ENCODE measurements at regions not wholly inside any gene's neighbourhood (a gene's known extent, or its start where the extent isn't known, plus 50 kb on each side); places are given as distances from the start of the nearest gene placed in this dataset.

DNA sequence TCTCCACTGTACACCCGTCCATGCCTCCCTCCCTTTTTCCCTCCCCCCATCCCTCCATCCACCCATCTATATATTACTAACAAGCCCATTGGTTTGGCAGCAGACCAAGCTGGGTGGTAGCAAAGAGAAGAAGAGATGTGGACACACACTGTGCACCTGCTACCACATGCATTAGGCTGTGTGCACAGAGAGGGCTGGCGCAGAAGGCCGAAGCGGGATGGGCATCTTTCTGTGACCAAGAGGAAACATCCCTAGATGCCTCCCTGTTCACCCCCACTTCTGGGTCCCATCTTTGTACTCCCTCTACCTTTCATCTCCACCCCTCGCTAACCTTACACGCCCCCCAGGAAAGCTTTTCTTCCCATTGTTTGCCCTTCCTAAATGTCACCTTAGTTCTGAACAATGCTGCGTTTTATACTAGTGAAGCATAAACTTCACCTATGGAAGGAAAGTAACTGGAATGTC lies 64.9 kb upstream of the AFDN start:
- ATAC-seq, result no peak
- Histone ChIP-seq H3K36me3 (ENCODE audit: insufficient read depth) (no peaks in the 10 kb centered on the region), H3K9me2 (ENCODE audit: insufficient read depth) (no peaks in the 10 kb centered on the region), H3K27me3 (ENCODE audit: insufficient read depth) (no peaks in the 10 kb centered on the region), H4K20me1 (replicated peaks; ENCODE audit: insufficient read depth) (no peaks in the 10 kb centered on the region), H3K27ac (ENCODE audit: low read depth) (no peak overlapping the region), H3K4me1 (ENCODE audit: insufficient read depth) (no peaks in the 10 kb centered on the region), H3K4me2 (no peak overlapping the region), H3K4me3 (no peak overlapping the region), H3K79me2 (replicated peaks; ENCODE audit: insufficient read depth) (no peaks in the 10 kb centered on the region), H3F3A (replicated peaks; ENCODE audit: low read depth) (no peaks in the 10 kb centered on the region), H2AFZ (no peak overlapping the region)
- peaks cover 2% of the 10 kb centered on the region; the same call in 1 of the 3 replicates for H3K4me1 Mint-ChIP-seq
- H3K27ac Mint-ChIP-seq, result no peak overlapping the region
- DNase-seq (ENCODE audit: low spot score), result no peak
- no peaks in the 10 kb centered on the region for H3K36me3 Mint-ChIP-seq (ENCODE audit: low read depth)
- H3K27me3 Mint-ChIP-seq (ENCODE audit: insufficient read depth, low read depth, poor library complexity), result peaks cover 9% of the 10 kb centered on the region
- H3K4me3 Mint-ChIP-seq, result no peak overlapping the region
- H3K9me3 Mint-ChIP-seq, result no peaks in the 10 kb centered on the region
- TF ChIP-seq NANOG (IDR thresholded peaks at IDR 0.05; ENCODE audit: borderline replicate concordance) (no peak), ZNF114 (CRISPR knock-in tag; IDR thresholded peaks at IDR 0.05) (no peak), JUNB (IDR thresholded peaks at IDR 0.05; ENCODE audit: unreplicated experiment) (no peak), ZNF331 (CRISPR knock-in tag; IDR thresholded peaks at IDR 0.05; ENCODE audit: low read depth) (no peak), STAT1 (IDR thresholded peaks at IDR 0.05; ENCODE audit: unreplicated experiment) (no peak), EZH2 (IDR thresholded peaks at IDR 0.05; ENCODE audit: low read depth, unreplicated experiment) (no peak), POLR2AphosphoS5 (IDR thresholded peaks at IDR 0.05; ENCODE audit: low read depth) (no peak), EZH2phosphoT487 (IDR thresholded peaks at IDR 0.05; ENCODE audit: unreplicated experiment) (no peak), CREB1 (CRISPR knock-in tag; IDR thresholded peaks at IDR 0.05; ENCODE audit: low read depth) (no peak)
- TF ChIP-seq, protein P1, sequence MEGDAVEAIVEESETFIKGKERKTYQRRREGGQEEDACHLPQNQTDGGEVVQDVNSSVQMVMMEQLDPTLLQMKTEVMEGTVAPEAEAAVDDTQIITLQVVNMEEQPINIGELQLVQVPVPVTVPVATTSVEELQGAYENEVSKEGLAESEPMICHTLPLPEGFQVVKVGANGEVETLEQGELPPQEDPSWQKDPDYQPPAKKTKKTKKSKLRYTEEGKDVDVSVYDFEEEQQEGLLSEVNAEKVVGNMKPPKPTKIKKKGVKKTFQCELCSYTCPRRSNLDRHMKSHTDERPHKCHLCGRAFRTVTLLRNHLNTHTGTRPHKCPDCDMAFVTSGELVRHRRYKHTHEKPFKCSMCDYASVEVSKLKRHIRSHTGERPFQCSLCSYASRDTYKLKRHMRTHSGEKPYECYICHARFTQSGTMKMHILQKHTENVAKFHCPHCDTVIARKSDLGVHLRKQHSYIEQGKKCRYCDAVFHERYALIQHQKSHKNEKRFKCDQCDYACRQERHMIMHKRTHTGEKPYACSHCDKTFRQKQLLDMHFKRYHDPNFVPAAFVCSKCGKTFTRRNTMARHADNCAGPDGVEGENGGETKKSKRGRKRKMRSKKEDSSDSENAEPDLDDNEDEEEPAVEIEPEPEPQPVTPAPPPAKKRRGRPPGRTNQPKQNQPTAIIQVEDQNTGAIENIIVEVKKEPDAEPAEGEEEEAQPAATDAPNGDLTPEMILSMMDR (conservative IDR thresholded peaks at IDR 0.05; ENCODE audit: low read depth in 2 of 2), result no peak
- TF ChIP-seq, protein P2, sequence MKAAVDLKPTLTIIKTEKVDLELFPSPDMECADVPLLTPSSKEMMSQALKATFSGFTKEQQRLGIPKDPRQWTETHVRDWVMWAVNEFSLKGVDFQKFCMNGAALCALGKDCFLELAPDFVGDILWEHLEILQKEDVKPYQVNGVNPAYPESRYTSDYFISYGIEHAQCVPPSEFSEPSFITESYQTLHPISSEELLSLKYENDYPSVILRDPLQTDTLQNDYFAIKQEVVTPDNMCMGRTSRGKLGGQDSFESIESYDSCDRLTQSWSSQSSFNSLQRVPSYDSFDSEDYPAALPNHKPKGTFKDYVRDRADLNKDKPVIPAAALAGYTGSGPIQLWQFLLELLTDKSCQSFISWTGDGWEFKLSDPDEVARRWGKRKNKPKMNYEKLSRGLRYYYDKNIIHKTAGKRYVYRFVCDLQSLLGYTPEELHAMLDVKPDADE (IDR thresholded peaks at IDR 0.05), result no peak
- TF ChIP-seq, protein P3, sequence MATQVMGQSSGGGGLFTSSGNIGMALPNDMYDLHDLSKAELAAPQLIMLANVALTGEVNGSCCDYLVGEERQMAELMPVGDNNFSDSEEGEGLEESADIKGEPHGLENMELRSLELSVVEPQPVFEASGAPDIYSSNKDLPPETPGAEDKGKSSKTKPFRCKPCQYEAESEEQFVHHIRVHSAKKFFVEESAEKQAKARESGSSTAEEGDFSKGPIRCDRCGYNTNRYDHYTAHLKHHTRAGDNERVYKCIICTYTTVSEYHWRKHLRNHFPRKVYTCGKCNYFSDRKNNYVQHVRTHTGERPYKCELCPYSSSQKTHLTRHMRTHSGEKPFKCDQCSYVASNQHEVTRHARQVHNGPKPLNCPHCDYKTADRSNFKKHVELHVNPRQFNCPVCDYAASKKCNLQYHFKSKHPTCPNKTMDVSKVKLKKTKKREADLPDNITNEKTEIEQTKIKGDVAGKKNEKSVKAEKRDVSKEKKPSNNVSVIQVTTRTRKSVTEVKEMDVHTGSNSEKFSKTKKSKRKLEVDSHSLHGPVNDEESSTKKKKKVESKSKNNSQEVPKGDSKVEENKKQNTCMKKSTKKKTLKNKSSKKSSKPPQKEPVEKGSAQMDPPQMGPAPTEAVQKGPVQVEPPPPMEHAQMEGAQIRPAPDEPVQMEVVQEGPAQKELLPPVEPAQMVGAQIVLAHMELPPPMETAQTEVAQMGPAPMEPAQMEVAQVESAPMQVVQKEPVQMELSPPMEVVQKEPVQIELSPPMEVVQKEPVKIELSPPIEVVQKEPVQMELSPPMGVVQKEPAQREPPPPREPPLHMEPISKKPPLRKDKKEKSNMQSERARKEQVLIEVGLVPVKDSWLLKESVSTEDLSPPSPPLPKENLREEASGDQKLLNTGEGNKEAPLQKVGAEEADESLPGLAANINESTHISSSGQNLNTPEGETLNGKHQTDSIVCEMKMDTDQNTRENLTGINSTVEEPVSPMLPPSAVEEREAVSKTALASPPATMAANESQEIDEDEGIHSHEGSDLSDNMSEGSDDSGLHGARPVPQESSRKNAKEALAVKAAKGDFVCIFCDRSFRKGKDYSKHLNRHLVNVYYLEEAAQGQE (IDR thresholded peaks at IDR 0.05; ENCODE audit: unreplicated experiment), result no peak
- TF ChIP-seq, protein P4, sequence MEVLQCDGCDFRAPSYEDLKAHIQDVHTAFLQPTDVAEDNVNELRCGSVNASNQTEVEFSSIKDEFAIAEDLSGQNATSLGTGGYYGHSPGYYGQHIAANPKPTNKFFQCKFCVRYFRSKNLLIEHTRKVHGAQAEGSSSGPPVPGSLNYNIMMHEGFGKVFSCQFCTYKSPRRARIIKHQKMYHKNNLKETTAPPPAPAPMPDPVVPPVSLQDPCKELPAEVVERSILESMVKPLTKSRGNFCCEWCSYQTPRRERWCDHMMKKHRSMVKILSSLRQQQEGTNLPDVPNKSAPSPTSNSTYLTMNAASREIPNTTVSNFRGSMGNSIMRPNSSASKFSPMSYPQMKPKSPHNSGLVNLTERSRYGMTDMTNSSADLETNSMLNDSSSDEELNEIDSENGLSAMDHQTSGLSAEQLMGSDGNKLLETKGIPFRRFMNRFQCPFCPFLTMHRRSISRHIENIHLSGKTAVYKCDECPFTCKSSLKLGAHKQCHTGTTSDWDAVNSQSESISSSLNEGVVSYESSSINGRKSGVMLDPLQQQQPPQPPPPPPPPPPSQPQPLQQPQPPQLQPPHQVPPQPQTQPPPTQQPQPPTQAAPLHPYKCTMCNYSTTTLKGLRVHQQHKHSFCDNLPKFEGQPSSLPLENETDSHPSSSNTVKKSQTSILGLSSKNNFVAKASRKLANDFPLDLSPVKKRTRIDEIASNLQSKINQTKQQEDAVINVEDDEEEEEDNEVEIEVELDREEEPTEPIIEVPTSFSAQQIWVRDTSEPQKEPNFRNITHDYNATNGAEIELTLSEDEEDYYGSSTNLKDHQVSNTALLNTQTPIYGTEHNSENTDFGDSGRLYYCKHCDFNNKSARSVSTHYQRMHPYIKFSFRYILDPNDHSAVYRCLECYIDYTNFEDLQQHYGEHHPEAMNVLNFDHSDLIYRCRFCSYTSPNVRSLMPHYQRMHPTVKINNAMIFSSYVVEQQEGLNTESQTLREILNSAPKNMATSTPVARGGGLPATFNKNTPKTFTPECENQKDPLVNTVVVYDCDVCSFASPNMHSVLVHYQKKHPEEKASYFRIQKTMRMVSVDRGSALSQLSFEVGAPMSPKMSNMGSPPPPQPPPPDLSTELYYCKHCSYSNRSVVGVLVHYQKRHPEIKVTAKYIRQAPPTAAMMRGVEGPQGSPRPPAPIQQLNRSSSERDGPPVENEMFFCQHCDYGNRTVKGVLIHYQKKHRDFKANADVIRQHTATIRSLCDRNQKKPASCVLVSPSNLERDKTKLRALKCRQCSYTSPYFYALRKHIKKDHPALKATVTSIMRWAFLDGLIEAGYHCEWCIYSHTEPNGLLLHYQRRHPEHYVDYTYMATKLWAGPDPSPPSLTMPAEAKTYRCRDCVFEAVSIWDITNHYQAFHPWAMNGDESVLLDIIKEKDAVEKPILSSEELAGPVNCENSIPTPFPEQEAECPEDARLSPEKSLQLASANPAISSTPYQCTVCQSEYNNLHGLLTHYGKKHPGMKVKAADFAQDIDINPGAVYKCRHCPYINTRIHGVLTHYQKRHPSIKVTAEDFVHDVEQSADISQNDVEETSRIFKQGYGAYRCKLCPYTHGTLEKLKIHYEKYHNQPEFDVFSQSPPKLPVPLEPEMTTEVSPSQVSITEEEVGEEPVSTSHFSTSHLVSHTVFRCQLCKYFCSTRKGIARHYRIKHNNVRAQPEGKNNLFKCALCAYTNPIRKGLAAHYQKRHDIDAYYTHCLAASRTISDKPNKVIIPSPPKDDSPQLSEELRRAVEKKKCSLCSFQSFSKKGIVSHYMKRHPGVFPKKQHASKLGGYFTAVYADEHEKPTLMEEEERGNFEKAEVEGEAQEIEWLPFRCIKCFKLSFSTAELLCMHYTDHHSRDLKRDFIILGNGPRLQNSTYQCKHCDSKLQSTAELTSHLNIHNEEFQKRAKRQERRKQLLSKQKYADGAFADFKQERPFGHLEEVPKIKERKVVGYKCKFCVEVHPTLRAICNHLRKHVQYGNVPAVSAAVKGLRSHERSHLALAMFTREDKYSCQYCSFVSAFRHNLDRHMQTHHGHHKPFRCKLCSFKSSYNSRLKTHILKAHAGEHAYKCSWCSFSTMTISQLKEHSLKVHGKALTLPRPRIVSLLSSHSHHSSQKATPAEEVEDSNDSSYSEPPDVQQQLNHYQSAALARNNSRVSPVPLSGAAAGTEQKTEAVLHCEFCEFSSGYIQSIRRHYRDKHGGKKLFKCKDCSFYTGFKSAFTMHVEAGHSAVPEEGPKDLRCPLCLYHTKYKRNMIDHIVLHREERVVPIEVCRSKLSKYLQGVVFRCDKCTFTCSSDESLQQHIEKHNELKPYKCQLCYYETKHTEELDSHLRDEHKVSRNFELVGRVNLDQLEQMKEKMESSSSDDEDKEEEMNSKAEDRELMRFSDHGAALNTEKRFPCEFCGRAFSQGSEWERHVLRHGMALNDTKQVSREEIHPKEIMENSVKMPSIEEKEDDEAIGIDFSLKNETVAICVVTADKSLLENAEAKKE (CRISPR knock-in tag; IDR thresholded peaks at IDR 0.05), result no peak
